Colonic mucosa (tissue), 4 donors: ENCODE measurements at regions not wholly inside any gene's neighbourhood (a gene's known extent, or its start where the extent isn't known, plus 50 kb on each side); places are given as distances from the start of the nearest gene placed in this dataset.
"Not testable (repeated sequence)": the region's sequence is repeated elsewhere in the genome, so short reads cannot be mapped to it uniquely, and the experiment has no call there.

ENCODE experiments used
- DNase-seq: peaks from one replicate; pipeline ENCODE4 v3.0.0-alpha.2; 2020
- H3K27ac ChIP-seq: fragments of 200-600 bp; one replicate; pipeline ENCODE4 v1.8.0; 2021
- H3K27me3 ChIP-seq: fragments of 200-600 bp; one replicate; pipeline ENCODE4 v1.8.0; 2021
- H3K36me3 ChIP-seq: fragments of 200-600 bp; one replicate; pipeline ENCODE4 v1.8.0; 2021
- H3K4me1 ChIP-seq: fragments of 200-600 bp; one replicate; pipeline ENCODE4 v1.8.0; 2021; ENCODE audit warnings: mild to moderate bottlenecking
- H3K4me3 ChIP-seq: fragments of 200-600 bp; one replicate; pipeline ENCODE4 v1.8.0; 2021
- H3K9ac ChIP-seq, 2 donors: one replicate each; pipeline ENCODE4 v1.7.0; 2013; ENCODE audit warnings: control low read depth in 2 of 2, low read depth in 2 of 2, low read length in 2 of 2
- H3K9me3 ChIP-seq: fragments of 200-600 bp; one replicate; pipeline ENCODE4 v1.8.0; 2021
- intact Hi-C: fragments of 100-400 bp; cut with DNase I; formaldehyde crosslinking; loops from one replicate; pipeline ENCODE4 v1.14.1; 2022
- TF ChIP-seq, protein P1 (sequence below): fragments of 200-600 bp; IDR thresholded peaks from one replicate; pipeline ENCODE4 v1.8.0; 2022; ENCODE audit warnings: antibody characterized with exemption, mild to moderate bottlenecking
- donor health status: healthy.
- donor health status: DM: no; HTN: no; CAD: no.
- donor health status: DM: no; HTN: no; CAD: no.

DNA sequence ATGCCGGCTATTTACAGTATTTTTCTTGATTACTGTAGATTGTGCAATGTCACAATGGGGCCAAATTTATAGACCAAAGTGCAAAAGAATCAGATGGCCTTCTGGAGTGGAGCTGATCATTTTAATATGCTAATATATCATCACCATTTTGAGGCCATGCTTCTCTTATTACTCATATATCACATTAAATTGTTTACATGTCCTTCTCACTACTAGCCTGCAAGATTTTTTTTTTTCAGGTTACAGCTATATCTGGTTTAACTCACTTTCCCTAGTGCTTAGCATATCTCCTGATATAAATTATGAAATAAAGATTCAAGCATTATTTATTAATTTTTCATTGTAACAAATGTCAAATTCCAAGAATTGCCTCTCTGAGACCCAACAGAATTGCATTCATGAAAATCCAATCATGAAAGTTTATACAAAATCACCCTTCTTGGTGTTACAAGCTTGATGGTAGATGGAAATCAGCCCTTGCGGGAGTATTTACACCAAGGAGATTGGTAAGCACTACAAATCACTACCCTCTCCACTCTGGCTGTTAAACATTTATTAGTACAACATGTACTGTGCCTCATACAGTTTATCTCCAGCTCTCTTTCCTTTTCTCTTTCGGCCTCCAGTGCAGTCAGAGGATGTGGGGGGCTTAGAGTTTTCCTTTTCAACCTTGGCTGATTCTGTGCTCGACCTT is 703.9 kb downstream of the BRINP1 start:
- Histone ChIP-seq H3K9ac (no peak overlapping the region), H3K27me3 (no peaks in the 10 kb centered on the region), H3K36me3 (no peaks in the 10 kb centered on the region), H3K9me3 (no peaks in the 10 kb centered on the region), H3K4me3 (no peak overlapping the region), H3K4me1 (no peaks in the 10 kb centered on the region), H3K27ac (no peak overlapping the region)
- DNase-seq: no peak
- TF ChIP-seq, protein P1, sequence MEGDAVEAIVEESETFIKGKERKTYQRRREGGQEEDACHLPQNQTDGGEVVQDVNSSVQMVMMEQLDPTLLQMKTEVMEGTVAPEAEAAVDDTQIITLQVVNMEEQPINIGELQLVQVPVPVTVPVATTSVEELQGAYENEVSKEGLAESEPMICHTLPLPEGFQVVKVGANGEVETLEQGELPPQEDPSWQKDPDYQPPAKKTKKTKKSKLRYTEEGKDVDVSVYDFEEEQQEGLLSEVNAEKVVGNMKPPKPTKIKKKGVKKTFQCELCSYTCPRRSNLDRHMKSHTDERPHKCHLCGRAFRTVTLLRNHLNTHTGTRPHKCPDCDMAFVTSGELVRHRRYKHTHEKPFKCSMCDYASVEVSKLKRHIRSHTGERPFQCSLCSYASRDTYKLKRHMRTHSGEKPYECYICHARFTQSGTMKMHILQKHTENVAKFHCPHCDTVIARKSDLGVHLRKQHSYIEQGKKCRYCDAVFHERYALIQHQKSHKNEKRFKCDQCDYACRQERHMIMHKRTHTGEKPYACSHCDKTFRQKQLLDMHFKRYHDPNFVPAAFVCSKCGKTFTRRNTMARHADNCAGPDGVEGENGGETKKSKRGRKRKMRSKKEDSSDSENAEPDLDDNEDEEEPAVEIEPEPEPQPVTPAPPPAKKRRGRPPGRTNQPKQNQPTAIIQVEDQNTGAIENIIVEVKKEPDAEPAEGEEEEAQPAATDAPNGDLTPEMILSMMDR: no peak
- intact Hi-C loops: no loop called here

DNA sequence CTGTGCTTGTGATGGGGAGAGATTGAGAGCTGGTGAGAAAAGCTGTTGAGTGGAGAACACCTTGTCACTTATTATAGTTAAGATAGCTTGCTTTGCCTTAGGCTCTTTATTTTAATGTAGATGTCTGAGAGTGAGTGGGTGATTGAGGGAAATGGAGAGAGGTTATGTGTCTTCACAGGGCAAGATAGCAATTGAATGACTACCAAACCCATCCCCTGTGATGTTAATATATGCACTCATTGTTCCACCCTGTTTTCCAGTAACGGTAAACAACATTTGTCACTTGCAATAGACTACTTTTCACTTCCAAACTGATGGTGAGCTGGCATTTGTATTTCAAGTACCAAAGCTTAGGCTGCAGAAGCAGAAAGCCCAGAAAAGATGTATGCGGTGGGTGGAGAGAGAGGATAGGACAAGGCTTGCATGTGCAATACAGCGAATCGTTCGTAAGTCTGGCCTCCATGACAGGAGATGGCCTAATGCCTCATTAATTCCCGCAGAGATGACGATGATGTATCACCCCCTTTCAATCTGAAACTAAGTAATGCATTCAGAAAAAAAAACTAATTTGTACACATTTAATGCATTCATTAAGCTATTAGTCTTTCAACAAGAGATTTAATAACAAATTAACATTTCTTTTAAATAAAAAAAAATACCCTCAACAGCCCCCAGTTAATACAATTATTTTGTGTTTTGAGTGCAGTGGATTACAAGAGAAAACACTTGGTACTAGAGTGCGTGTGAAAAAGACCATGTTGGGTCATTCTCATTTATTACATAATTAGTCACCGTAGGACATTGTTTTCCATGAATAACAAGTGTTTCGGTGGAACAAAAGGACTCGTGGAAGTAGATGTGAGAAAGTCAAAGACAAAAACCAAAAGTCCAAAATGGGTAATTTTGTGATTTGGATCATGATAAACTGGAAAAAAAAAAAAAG is 699.0 kb downstream of the BRINP1 start:
- no peaks in the 10 kb centered on the region for H3K9me3 ChIP-seq
- H3K9ac ChIP-seq: no peak overlapping the region
- H3K4me1 ChIP-seq: no peaks in the 10 kb centered on the region
- DNase-seq: no peak
- intact Hi-C loops: no loop called here
- no peak overlapping the region for H3K4me3 ChIP-seq
- H3K27ac ChIP-seq: no peak overlapping the region
- H3K27me3 ChIP-seq: no peaks in the 10 kb centered on the region
- TF ChIP-seq, protein P1: no peak
- H3K36me3 ChIP-seq: no peaks in the 10 kb centered on the region

DNA sequence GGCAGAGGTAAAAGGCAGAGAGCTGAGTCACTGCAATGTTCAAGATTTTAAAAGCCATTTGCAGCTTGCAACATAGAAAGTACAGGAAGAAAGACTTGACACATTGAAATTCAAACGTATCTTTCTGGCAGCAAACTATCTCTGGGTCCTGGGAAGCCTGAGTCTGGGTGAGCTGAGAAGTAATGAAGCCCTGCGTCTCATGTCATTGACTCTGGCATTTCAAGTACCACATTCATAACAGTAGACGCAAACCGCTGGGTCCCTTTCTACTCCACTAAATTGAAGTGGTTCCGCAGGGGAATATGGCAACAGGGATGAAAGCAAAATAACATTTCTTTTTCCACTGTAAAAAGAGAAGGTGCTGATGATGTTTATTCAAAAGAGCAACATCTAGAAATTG is 694.3 kb downstream of the BRINP1 start:
- no peak for DNase-seq
- Histone ChIP-seq H3K4me3 (no peak overlapping the region), H3K9me3 (no peaks in the 10 kb centered on the region)

DNA sequence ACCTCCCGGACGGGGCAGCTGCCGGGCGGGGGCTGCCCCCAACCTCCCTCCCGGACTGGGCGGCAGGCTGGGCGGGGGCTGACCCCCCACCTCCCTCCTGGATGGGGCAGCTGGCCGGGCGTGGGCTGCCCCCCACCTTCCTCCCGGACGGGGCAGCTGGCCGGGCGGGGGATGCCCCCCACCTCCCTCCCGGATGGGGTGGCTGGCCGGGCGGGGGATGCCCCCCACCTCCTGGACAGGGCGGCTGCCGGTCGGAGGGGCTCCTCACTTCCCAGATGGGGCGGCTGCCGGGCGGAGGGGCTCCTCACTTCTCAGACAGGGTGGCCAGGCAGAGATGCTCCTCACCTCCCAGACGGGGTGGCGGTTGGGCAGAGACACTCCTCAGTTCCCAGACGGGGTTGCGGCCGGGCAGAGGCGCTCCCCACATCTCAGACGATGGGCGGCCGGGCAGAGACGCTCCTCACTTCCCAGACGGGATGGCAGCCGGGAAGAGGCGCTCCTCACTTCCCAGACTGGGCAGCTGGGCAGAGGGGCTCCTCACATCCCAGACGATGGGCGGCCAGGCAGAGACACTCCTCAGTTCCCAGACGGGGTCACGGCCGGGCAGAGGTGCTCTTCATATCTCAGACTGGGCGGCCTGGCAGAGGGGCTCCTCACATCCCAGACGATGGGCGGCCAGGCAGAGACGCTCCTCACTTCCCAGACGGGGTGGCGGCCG is 691.1 kb downstream of the BRINP1 start:
- H3K4me1 ChIP-seq, H3K9me3 ChIP-seq, H3K27ac ChIP-seq, H3K4me3 ChIP-seq, H3K36me3 ChIP-seq, intact Hi-C loops, DNase-seq, H3K9ac ChIP-seq, H3K27me3 ChIP-seq: not testable (repeated sequence)

More for the DNA sequence above, 694.3 kb downstream of the BRINP1 start:
- intact Hi-C loops: no loop called here
- TF ChIP-seq, protein P1: no peak
- Histone ChIP-seq H3K9ac (no peak overlapping the region), H3K4me1 (no peaks in the 10 kb centered on the region), H3K36me3 (no peaks in the 10 kb centered on the region), H3K27me3 (no peaks in the 10 kb centered on the region), H3K27ac (no peak overlapping the region)

DNA sequence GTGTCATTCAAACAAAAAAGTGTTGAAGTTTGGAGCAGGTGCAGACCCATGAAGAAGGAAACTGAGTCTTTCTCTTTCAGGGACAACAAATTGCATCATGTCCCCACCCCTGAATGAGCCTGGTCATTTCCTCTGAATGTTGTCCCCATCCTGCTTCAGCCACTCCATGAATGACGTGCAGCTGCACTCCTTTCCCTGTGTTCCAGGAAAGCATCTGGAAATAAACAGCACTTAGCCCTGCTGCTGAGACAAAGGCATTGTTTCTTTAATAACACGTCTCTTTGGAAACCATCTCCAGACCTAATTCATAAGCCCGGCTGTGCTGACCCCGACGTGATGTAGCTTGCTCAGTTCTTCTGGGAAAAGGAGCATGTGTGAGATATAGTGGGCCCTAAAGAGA is 682.3 kb downstream of the BRINP1 start:
- Histone ChIP-seq H3K4me1 (no peaks in the 10 kb centered on the region), H3K9ac (no peak overlapping the region), H3K36me3 (no peaks in the 10 kb centered on the region), H3K27me3 (no peaks in the 10 kb centered on the region), H3K4me3 (no peak overlapping the region), H3K27ac (no peak overlapping the region), H3K9me3 (no peaks in the 10 kb centered on the region)
- no peak for DNase-seq
- TF ChIP-seq, protein P1: no peak
- intact Hi-C loops: no loop called here
